Cerebellar nuclear complex (tissue), 1 donor: ENCODE measurements at regions not wholly inside any gene's neighbourhood (a gene's known extent, or its start where the extent isn't known, plus 50 kb on each side); places are given as distances from the start of the nearest gene placed in this dataset.
"Not testable (repeated sequence)": the region's sequence is repeated elsewhere in the genome, so short reads cannot be mapped to it uniquely, and the experiment has no call there.

ENCODE experiments used
- DNase-seq, 2 experiments: peaks; one replicate each; lab custom pipeline; 2025; lab: John Stamatoyannopoulos, UW

DNA sequence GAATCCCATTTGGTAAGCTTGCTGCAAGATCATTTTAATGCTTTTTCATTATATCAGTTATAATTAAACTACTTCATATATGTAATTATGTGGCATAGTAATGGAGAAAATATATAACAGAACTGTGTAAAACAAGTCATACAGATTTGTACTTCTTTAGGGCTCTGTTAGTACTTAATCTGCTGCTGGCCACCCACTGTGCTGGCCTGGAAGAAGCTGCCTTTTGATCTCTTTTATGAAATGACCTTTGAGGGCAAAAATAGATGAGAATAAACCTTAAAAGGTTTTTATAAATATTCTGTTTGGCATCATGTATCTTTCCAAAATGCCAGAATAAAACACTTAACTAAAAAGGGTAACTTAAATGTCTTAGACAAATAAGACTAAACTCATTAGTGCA lies 262.9 kb downstream of the ZIC1 start:
- peak in 1 of 2 experiments; percentile 25 for DNase-seq

DNA sequence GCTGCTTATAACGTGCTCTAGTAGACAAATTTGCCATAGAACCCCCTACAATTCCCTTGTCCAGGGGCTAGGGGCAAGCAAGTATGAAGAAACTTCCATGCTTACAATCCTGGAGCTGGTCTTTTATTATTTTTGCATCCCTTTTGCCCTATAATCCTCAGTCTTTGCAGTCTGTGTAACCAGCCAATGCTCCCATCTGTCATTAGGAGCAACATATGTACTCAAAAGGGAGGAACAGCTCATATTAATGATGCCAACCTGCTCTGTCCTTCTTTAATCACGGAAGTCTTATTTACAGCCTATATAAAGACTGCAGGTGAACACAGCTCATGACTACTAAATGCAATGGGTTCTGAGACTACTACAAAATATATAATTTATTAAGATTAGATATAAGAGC lies 263.3 kb downstream of the ZIC1 start:
- DNase-seq = peak; percentile 38 to 89

DNA sequence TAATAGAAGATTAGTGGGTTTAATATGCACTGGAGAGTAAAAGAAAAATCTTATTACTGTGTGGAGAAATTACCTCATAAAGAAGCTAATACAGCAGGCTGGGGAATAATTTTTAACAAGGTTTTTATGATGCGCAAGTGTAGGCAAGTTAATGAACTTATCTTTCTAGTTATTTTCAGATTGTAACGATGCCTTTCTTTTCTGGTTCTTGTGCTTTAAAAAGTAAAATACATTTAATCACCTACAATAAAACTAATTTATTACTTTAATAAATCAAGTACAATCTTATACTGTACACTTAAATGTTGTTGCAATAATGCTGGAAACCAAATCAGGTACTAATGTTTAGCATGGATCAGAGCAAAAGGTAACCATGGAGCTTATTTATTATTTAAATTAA lies 266.6 kb downstream of the ZIC1 start:
- DNase-seq = no peak

DNA sequence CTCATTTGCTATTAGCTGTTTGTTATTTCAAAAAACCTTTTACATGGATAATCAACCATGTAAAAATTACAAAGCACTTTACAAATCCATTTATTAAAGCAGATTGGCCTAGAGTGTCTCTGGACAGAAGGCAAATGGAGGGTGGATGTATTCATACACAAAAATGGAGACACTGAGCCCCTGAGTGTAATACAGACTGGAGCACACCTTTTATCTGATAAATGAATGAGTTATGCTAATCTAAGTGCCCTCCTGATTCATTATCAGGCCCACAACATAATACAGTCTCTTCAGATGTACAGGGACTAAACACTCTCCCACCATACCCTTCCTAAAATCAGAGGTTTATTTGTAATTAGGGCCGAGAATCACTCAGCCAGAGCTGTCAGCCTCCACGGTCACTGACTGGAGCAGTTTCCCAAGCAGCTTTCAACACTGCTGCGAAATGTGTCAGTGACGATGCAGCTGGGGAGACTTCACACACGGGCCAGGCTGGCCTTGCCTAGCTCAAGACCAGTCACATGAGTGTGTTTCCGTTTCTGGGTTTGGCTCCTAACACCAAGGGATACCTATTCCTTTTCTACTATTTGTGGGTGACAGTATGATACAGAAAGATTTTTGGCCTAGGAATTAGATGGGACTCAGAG lies 271.8 kb downstream of the ZIC1 start:
- DNase-seq = peak; percentile 3 to 37

DNA sequence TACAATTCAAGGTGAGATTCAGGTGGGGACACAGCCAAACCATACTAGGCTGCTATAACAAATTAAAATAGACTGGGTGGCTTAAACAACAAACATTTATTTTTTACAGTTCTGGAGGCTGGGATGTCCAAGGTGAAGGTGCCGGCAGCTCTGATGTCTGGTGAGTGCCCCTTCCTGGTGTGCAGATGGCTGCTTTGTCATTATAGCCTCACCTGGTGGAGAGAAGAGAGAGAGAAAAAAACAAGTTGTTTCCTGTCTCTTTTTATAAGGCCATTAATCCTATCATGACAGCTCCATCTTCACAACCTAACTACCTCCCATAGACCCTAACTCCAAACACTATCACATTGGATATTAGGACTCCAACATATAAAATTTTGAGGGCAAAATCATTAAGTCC lies 279.7 kb downstream of the ZIC1 start:
- no peak for DNase-seq

DNA sequence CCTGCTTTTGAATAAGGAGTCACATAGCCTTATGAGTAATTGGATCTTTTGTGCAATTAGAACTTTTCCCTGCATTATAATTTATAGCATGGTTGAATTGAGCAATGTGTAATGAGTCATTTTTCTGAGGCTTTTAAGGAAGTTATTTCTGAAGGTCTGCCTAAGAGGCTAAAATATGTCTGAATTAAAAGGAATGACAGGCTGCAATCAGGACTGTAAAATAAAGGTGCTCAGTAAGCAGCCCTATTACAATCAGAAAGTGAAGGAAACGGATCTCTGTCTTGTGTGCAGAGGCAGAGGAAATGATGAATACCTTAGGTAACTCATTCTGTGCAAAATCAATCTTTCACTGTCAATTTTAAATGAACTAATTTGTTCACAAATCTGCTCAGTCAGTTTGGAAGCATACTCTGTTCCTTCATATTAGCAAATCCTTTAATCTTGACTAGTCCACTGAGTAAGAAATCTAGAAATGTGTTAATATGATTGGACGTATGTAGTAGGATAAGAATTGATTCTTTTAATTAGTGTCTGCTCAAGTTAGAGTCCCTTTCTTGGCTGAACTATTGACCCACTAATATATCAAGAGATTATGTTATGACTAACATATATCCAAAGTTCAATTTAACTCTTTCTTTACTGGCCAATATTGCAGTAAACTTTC lies 290.1 kb downstream of the ZIC1 start:
- DNase-seq = no peak

DNA sequence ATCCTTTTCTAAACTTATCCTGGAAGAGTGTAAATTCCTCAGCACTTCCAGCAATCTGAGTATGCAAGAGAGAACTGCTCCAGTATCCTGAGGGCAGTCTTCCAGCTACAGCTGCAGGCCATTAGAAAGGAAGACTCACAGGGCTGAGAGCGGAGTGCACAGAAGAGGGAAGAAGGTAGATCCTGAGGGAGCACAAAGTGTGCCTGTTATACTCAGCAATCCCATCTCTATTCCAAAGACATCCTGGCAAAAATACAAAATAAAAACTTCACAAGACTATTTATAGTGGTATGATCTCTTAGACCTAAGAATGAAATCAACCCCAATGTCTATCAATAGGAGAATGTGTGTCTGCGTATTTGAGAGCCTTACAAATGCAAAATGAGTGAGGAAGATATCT lies 292.0 kb downstream of the ZIC1 start:
- DNase-seq = no peak

DNA sequence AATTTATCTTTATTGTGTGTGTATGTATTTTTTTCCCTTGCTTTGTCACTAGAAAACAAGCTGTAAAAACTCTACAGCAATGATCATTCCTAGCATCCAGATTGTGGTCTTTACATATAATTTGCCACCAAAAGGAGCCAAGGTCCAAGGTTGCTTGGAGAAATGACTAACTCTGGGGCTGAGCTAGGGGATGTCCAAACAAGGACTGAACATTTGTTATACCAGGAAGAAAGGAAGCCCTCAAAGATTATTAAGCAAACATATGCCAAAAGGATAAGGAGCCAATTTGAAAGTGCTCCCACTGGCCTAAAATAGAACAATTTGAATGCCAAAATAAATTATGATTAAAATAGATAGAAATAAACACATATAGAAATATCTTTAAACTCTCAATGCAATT lies 293.3 kb downstream of the ZIC1 start:
- peak; percentile 68 to 78 for DNase-seq

DNA sequence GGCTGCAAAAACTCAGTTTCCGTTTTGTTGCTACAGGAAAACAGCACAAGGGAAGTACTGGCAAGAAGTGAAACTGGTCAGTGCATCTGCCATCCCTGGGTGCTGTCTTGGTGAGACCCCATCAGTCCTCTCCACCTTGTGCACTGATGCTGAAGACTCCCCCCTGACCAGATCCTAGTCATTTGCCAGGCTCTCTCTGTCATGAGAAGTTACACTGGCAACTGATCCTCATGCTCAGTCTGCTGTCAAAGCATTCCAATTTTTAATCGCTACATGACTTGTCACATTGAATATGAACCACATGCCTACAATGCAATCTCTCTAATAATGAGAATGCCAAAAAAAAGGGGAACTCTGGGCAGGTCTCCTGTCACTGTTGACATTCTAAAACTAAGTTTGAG lies 296.5 kb downstream of the ZIC1 start:
- peak; percentile 72 to 92 for DNase-seq

DNA sequence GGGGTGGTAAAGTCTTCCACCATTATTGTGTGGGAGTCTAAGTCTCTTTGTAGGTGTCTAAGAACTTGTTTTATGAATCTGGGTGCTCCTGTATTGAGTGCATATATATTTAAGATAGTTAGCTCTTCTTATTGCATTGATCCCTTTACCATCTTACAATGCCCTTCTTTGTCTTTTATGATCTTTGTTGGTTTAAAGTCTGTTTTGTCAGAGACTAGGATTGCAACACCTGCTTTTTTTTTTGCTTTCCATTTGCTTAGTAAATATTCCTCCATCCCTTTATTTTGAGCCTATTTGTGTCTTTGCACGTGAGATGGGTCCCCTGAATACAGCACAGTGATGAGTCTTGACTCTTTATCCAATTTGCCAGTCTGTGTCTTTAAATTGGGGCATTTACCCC lies 301.6 kb downstream of the ZIC1 start:
- DNase-seq = not testable (repeated sequence)

DNA sequence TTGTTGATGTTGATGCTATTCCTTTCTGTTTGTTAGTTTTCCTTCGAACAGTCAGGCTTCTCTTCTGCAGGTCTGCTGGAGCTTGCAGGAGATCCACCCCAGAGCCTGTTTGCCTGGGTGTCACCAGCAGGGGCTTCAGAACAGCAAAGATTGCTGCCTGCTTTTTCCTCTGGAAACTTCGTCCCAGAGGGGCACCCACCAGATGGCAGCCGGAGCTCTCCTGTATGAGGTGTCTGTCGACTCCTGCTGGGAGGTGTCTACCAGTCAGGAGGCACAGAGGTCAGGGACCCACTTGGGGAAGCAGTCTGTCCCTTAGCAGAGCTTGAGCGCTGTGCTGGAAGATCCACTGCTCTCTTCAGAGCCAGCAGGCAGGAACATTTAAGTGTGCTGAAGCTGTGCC lies 303.2 kb downstream of the ZIC1 start:
- no peak for DNase-seq

DNA sequence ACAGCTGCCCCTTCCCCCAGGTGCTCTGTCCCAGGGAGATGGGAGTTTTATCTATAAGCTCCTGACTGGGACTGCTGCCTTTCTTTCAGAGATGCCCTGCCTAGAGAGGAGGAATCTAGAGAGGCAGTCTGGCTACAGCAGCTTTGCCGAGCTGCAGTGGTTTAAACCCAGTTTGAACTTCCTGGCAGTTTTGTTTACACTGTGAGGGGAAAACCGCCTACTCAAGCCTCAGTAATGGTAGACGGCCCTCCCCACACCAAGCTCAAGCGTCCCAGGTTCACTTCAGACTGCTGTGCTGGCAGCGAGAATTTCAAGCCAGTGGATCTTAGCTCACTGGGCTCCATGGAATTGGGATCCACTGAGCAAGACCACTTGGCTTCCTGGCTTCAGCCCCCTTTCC lies 303.6 kb downstream of the ZIC1 start:
- DNase-seq = not testable (repeated sequence)

DNA sequence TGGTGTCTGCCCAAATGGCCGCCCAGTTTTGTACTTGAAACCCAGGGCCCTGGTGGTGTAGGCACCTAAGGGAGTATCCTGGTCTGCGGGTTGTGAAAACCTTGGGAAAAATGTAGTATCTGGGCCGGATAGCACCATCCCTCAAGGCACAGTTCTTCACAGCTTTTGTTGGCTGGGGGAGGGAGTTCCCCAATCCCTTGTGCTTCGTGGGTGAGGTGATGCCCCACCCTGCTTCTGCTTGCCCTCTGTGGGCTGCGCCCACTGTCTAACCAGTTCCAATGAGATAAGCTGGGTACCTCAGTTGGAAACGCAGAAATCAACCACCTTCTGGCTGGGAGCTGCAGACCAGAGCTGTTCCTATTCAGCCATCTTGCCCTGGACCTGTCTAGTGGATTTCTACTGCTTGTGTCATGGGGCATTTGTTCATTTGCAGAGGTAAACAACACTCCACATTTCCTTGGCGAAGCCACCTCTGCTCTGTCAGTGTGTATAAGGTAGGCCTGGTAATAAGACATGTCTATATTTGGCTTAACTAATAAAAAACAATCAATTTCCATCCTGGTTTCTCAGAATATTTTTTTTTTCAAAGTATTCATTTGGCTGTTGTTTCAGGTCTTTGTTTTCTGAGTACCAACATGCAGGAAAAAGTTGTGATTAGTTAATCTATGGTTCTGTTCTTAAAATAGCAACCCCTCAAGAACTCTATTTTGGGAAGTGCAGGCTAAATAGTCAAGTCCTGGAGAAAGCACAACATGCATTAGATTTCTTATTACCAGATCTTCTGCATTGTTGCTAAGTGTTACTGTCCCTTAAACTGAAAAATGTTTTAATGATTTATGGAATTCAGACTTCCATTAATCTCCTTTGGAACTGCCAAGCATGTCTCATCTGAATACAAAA lies 304.3 kb downstream of the ZIC1 start:
- no peak for DNase-seq

DNA sequence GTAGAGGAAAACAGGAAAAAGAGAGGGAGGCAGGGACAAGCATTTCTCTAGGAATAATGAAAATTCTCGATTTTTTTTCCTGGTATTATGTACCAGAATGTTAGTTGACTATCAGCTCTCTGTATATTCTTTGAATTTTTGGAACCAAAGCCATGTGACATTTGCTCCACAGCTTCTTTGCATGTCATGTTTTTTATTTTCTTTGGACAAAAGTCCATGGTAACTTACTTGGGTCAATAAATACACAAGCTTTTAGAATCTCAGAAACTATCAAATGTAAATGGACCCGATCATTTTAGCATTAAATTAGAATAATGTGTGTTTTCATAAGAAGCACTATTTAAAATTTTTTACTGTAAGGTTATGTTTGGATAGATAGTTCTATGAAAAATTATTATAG lies 320.5 kb downstream of the ZIC1 start:
- DNase-seq = no peak

DNA sequence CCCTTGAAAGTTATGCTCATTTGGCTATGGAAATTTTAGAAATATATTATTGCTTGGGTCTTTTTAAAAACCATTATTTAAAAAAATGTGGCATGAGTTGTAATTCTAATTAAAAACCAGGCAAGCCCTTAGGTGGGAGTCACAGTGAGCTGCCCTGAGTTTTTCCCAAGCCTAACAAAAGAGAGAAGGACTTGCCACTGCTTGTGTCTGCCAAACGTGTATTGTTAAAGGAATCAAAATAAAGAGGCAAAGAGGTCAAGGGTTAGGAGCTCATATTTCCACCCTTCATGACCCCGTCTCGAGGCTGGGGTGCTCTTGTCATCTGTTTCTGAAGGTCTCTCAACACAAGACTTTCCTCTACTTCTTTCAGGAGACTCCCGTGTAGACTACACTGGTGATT lies 321.1 kb downstream of the ZIC1 start:
- no peak for DNase-seq

DNA sequence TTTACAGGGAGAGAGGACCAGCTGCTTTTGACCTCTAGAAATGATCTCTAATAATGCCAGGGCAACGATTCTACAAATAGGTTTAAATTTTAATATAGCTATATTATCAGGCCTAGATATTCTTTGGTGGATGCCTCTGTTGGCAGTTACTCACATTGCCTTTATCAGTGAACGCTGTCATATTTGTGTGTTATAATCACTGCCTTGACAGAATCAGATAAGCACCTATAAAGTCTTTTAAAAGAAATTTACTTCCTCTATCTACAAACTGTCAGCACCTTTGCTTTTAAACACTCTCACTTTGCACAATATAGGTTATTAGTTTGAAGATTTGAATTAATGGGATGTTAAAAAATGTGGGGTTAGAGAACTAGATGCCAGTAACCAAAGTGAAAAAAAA lies 324.1 kb downstream of the ZIC1 start:
- no peak for DNase-seq

DNA sequence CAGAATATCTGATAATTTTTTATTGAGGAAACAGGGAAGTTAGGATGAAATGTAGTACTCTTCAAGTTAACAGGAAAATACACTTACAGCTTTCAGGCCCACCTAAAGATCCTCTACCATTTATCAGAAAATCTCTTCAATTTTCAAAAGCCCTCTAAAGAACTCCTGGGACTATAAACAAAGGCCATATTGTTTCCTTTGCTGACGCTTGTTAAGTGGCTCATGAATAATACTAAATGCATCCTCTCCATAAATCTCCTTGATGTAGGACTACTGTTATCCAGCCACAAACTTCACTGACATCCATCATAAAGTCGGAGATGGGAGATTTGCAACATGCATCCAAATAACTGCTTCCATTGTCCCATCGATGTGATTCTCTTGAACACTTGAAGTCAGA lies 326.5 kb downstream of the ZIC1 start:
- DNase-seq = no peak

DNA sequence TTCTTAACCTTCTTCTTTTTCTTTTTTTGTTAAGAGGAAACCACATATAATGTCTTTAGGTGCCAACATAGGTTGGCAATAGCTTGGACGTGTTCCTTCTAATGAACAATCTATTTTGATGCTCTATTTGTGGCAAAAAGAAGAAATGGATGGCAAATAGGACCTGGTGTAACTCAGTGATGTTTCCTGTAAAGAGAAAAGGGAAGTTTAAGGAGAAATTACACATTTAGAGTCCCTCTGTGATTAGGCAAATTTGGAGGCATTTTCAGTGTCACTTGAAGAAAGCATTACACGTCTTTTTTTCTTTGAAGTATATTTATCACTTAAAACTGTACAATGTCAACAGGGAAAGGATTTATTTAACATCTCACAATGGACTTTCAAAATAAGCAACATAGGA lies 327.1 kb downstream of the ZIC1 start:
- no peak for DNase-seq

DNA sequence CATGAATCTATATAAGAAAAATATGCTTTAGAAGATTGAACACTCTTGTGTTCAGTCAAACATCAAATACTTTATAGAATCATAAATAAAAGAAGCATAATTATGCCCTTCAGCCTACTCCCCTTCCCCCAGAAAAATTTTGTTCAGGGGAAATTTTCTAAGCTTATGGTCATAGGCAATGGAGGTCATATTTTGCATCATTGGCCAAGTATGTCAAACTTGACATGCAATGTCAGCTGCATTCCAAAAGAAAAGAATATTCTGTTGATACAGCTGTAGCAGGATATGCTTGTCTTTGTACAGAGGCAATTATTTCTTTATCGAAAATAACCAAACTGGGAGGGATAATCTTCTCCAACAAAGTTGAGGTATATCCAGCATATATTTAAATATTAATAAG lies 328.2 kb downstream of the ZIC1 start:
- no peak for DNase-seq

DNA sequence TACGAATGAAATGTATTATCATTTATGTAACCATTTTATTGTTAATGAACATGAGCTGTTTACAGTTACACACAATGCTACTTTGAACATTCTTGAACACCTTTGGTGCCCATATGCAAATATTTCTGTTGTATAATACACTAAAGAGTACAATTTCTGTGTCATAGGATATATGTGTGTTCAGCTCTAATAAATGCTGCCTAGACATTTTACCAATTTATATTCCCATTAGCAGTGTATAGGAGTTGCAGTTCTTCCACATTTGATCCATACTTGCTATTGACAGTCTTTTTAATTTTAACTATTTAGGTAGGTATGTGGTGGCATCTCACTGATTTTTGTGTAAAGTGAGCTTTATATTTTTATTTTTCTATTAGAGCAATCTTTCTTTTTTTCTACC lies 331.8 kb downstream of the ZIC1 start:
- DNase-seq = no peak

DNA sequence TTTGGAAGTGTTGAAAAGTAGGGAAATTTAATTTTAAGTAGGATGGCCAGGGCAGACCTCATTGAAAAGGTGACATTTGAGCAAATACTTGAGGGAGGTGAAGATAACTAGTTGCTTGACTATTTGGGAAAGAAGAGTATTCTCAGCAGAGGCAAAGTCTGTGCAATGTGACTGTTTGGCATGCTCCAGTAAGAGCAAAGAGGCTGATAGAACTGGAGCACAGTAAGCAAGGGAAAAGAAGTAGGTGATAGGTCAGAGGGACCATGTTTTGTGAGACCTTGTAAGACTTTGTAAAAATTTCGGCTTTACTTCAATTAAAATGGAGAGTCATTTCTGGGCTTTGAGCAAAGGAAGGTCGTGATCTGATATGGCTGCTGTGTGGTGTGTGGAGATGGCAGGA lies 335.8 kb downstream of the ZIC1 start:
- no peak for DNase-seq

DNA sequence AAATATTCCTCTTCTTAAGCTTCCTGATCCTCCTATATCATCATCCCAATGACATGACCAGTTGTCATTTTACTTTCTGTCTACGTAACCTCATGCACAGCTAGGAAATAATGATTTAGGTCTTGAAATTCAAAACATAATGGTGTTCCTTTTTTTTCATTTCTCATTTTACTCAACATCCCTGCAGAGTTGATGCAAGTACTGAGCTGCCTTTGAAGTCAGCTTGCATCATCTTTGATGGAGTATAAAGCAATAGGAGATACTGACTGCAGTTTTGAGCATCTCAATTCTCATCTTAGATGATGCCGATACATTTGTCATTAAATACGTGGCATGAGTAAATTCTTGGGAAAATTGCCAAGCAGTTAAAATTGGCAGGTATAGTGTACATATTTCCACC lies 346.1 kb downstream of the ZIC1 start:
- no peak for DNase-seq

DNA sequence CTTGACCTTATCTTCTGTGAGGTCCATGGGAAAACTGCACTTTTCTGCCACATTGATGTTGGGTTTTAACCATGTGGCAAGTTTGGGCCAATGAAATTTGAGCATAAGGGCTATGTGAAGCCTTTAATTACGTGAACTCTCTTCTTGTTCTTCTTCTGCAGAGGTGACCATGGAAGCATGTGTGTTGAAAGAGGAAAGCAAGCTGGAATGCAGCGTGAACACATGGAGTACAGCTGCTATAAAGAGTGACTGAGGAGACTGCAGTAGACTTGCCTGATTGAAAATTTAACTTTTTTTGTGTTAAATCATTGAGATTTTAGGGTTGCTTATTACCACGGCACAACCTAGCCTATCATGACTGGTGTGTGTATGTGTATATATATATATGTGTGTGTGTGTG lies 347.3 kb downstream of the ZIC1 start:
- DNase-seq = no peak
